ENCODE measurements at regions not wholly inside any gene's neighbourhood (a gene's known extent, or its start where the extent isn't known, plus 50 kb on each side); places are given as distances from the start of the nearest gene placed in this dataset.
"Not testable (repeated sequence)": the region's sequence is repeated elsewhere in the genome, so short reads cannot be mapped to it uniquely, and the experiment has no call there.

DNA sequence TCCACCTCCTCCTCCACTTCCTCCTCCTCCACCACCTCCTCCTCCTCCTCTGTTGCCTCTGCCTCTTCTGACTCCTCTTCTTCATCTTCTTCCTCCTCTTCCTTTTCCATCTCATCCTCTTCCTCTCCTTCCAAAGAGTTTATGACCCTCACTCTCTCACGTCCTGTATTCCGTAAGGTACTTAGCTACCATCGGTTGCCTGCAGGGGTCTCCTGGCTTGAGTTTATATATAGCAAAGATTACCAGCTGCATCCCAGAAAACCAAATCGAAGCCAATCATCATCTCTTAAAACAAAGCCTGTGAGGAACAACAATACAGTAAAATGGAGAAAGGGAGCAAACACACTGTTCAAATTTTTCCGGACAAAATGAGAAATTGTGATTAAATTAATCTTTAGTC lies 317.4 kb downstream of the C3orf38 start:
- TF ChIP-seq, protein P1, sequence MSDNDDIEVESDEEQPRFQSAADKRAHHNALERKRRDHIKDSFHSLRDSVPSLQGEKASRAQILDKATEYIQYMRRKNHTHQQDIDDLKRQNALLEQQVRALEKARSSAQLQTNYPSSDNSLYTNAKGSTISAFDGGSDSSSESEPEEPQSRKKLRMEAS (IDR thresholded peaks at IDR 0.05; ENCODE audit: low read depth, low read length), result no peak
- TF ChIP-seq POLR2A (IDR thresholded peaks at IDR 0.05; ENCODE audit: extremely low read depth, insufficient read length) (no peak), MYC (IDR thresholded peaks at IDR 0.05; ENCODE audit: low read depth, low read length) (no peak)
- TF ChIP-seq, protein P2, sequence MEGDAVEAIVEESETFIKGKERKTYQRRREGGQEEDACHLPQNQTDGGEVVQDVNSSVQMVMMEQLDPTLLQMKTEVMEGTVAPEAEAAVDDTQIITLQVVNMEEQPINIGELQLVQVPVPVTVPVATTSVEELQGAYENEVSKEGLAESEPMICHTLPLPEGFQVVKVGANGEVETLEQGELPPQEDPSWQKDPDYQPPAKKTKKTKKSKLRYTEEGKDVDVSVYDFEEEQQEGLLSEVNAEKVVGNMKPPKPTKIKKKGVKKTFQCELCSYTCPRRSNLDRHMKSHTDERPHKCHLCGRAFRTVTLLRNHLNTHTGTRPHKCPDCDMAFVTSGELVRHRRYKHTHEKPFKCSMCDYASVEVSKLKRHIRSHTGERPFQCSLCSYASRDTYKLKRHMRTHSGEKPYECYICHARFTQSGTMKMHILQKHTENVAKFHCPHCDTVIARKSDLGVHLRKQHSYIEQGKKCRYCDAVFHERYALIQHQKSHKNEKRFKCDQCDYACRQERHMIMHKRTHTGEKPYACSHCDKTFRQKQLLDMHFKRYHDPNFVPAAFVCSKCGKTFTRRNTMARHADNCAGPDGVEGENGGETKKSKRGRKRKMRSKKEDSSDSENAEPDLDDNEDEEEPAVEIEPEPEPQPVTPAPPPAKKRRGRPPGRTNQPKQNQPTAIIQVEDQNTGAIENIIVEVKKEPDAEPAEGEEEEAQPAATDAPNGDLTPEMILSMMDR (IDR thresholded peaks at IDR 0.05; ENCODE audit: low read depth, low read length), result no peak
- no peak overlapping the region for H3K4me3 ChIP-seq (ENCODE audit: low read depth, low read length)
- DNase-seq (ENCODE audit: low read depth), result no peak

DNA sequence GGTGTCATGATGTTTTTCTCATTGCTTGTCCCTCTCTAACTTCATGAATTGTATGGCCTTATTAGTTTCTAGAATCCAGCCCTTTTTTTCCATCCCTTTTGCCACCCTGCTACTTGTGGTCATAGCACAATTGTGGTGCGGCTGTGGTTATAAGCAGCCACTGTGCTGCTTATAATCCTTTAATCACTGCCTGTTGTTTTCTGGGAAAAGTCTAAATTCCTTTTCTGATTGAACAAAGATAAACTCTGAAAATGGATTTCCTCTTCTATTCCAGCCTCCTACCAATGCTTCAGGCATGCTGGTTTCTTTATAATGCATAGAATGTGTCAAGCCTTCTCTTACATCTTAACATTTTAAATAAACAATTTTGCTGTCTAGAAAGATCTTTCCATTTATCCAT lies 319.5 kb downstream of the C3orf38 start:
- no peak for TF ChIP-seq MYC (IDR thresholded peaks at IDR 0.05; ENCODE audit: low read depth, low read length)
- TF ChIP-seq, protein P2 (IDR thresholded peaks at IDR 0.05; ENCODE audit: low read depth, low read length), result no peak
- TF ChIP-seq POLR2A (IDR thresholded peaks at IDR 0.05; ENCODE audit: extremely low read depth, insufficient read length), result no peak
- TF ChIP-seq, protein P1 (IDR thresholded peaks at IDR 0.05; ENCODE audit: low read depth, low read length), result no peak
- H3K4me3 ChIP-seq (ENCODE audit: low read depth, low read length), result no peak overlapping the region
- DNase-seq (ENCODE audit: low read depth), result no peak

DNA sequence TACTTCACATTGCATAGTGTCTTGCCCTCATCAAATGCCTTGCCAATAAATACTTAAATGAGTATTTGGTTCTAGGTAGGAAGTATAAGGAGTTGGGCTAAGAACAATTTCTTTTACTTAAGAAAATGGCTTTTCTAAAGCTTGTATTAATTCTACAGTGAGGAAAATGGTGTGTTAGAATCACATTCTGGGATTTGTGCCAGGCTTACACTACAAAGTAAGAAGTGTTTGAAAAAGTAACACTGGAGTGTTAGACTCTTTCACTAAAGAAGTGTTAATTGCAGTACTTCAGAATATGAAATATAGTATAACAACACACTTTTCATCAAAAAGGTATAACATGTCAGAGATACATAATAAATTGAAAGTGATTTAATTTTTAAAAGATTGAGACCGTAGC lies 328.7 kb downstream of the C3orf38 start:
- no peak overlapping the region for H3K4me3 ChIP-seq (ENCODE audit: low read depth, low read length)
- DNase-seq (ENCODE audit: low read depth), result no peak
- TF ChIP-seq, protein P1 (IDR thresholded peaks at IDR 0.05; ENCODE audit: low read depth, low read length), result no peak
- TF ChIP-seq, protein P2 (IDR thresholded peaks at IDR 0.05; ENCODE audit: low read depth, low read length), result no peak
- TF ChIP-seq MYC (IDR thresholded peaks at IDR 0.05; ENCODE audit: low read depth, low read length) (no peak), POLR2A (IDR thresholded peaks at IDR 0.05; ENCODE audit: extremely low read depth, insufficient read length) (no peak)

DNA sequence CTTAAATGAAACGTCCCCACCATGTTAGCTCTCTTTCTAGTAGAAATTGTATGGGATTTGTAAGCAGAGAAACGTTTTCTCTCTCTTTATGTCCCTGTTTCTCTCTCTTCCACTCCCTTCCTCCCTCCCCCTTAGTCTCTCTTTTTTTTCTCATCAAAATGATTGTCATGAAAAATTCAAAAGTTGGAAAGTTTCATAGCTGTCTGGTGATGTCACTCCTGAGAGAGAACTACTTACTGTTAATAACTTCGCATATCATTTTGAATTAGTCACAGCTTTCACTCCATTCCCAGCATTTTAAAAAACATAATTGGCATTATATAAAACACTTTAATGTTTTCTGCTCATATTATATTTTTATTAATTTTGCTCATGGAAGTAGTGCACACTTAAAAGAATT lies 331.1 kb downstream of the C3orf38 start:
- H3K4me3 ChIP-seq (ENCODE audit: low read depth, low read length), result no peak overlapping the region
- no peak for DNase-seq (ENCODE audit: low read depth)
- TF ChIP-seq, protein P1 (IDR thresholded peaks at IDR 0.05; ENCODE audit: low read depth, low read length), result no peak

DNA sequence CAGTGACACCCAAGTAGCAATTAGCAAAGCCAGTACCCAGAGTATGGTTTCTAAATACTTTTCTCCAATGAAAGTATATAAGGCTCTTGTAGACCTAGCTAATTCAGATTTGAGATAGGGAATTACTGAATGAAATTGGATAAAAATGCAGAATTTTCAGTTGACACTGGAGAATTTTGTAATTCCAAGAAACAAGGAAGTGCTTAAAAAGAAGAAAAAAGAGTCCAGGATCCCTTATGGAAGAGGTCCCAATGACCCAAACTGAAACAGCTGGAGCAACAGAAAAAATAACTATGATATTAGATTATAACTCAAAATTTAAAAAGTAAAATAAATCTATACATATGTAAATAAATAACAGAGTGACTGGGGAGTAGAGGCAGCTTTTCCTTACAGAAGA lies 335.2 kb downstream of the C3orf38 start:
- H3K4me3 ChIP-seq (ENCODE audit: low read depth, low read length), result no peak overlapping the region
- no peak for DNase-seq (ENCODE audit: low read depth)
- TF ChIP-seq POLR2A (IDR thresholded peaks at IDR 0.05; ENCODE audit: extremely low read depth, insufficient read length), result no peak
- TF ChIP-seq, protein P1 (IDR thresholded peaks at IDR 0.05; ENCODE audit: low read depth, low read length), result no peak
- TF ChIP-seq MYC (IDR thresholded peaks at IDR 0.05; ENCODE audit: low read depth, low read length), result no peak
- TF ChIP-seq, protein P2 (IDR thresholded peaks at IDR 0.05; ENCODE audit: low read depth, low read length), result no peak

DNA sequence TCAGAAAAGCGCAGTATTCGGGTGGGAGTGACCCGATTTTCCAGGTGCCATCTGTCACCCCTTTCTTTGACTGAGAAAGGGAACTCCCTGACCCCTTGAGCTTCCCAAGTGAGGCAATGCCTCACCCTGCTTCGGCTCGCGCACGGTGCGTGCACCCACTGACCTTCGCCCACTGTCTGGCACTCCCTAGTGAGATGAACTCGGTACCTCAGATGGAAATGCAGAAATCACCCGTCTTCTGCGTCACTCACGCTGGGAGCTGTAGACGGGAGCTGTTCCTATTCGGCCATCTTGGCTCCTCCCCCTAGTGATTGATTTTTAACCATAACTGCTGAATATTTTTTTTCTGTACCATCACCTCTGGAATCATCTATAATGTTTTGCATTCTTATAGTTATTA lies 359.1 kb downstream of the C3orf38 start:
- DNase-seq (ENCODE audit: low read depth); H3K4me3 ChIP-seq (ENCODE audit: low read depth, low read length): not testable (repeated sequence)

DNA sequence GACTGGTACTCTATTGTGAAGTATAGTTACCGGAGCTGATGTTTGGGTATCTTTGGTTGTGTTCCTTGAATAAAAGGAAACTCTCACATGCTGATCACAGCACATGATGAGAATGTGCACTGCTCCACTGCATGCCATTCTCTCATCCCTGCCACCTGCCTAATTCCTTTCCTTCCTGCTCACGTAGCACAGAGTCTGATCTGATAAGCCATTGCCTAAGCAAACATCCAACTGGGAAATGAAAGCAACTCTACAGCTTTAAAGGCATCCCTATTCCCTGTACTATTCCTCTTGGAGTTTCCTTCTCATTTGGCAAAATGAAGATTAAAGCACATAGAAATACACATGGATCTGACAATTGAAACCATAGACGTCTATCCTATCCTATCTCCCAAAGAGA lies 359.8 kb downstream of the C3orf38 start:
- TF ChIP-seq, protein P1 (IDR thresholded peaks at IDR 0.05; ENCODE audit: low read depth, low read length), result no peak
- TF ChIP-seq POLR2A (IDR thresholded peaks at IDR 0.05; ENCODE audit: extremely low read depth, insufficient read length) (no peak), MYC (IDR thresholded peaks at IDR 0.05; ENCODE audit: low read depth, low read length) (no peak)
- TF ChIP-seq, protein P2 (IDR thresholded peaks at IDR 0.05; ENCODE audit: low read depth, low read length), result no peak
- DNase-seq (ENCODE audit: low read depth), result no peak

More for the DNA sequence above, 359.8 kb downstream of the C3orf38 start:
- H3K4me3 ChIP-seq (ENCODE audit: low read depth, low read length), result no peak overlapping the region

All from NB4 (cell line).